IMR-90 (cell line): ENCODE measurements at regions not wholly inside any gene's neighbourhood (a gene's known extent, or its start where the extent isn't known, plus 50 kb on each side); places are given as distances from the start of the nearest gene placed in this dataset.

Experiments
- ATAC-seq: fragments of 200-7000 bp; cut with Tn5 transposase; 2 replicates; pipeline ENCODE4 v1.9.1; 2020; ENCODE audit warnings: low read depth, mild to moderate bottlenecking, moderate library complexity
- BruUV-seq: library from RNA; stranded (reverse); fragments of 400-500 nt; replicated peaks from 2 replicates; lab custom pipeline; 2021; lab: Mats Ljungman, UMichigan
- CTCF ChIA-PET: fragments of 300-600 bp; formaldehyde crosslinking; extraction: SDS; loops from one replicate; lab custom pipeline; 2021; ENCODE audit warnings: antibody characterized with exemption; lab: Yijun Ruan, JAX
- POLR2A ChIA-PET: fragments of 300-600 bp; sonication (Branson Sonifier 250); formaldehyde crosslinking; loops from one replicate; lab custom pipeline; 2022; ENCODE audit warnings: antibody characterized with exemption; ENCODE audit not compliant: unreplicated experiment; lab: Charles Lee
- DNase-seq: peaks from one replicate; pipeline ENCODE4 v3.0.0; 2013
- H2AFZ ChIP-seq: replicated peaks from 2 replicates; pipeline ENCODE3; 2013; ENCODE audit warnings: low read length, mild to moderate bottlenecking; ENCODE audit not compliant: poor library complexity
- H2AK5ac ChIP-seq: 2 replicates; pipeline ENCODE4 v1.6.1; 2013; ENCODE audit warnings: low read depth, low read length, inconsistent platforms
- H2AK9ac ChIP-seq: replicated peaks from 2 replicates; pipeline ENCODE3; 2013; ENCODE audit warnings: mild to moderate bottlenecking, low read depth, low read length, moderate library complexity; ENCODE audit not compliant: poor library complexity
- H2BK120ac ChIP-seq: 2 replicates; pipeline ENCODE4 v1.6.1; 2013; ENCODE audit warnings: low read depth, low read length, inconsistent platforms
- H2BK15ac ChIP-seq: 3 replicates; pipeline ENCODE4 v1.6.1; 2013; ENCODE audit warnings: low read depth, low read length, inconsistent platforms
- H2BK20ac ChIP-seq: 2 replicates; pipeline ENCODE4 v1.6.1; 2013; ENCODE audit warnings: low read depth, mild to moderate bottlenecking, inconsistent platforms, low read length, moderate library complexity
- H2BK5ac ChIP-seq: 2 replicates; pipeline ENCODE4 v1.6.1; 2013; ENCODE audit warnings: mild to moderate bottlenecking, low read depth, low read length, inconsistent platforms; ENCODE audit not compliant: poor library complexity, severe bottlenecking
- H3K14ac ChIP-seq: replicated peaks from 2 replicates; pipeline ENCODE4 v1.6.1; 2013; ENCODE audit warnings: low read depth, low read length, inconsistent platforms
- H3K18ac ChIP-seq: 2 replicates; pipeline ENCODE4 v1.6.1; 2013; ENCODE audit warnings: low read depth, low read length, control low read depth
- H3K23ac ChIP-seq: 2 replicates; pipeline ENCODE4 v1.6.1; 2013; ENCODE audit warnings: low read depth, low read length, inconsistent platforms
- H3K27ac ChIP-seq: 2 replicates; pipeline ENCODE4 v1.5.1; 2013; ENCODE audit warnings: mild to moderate bottlenecking, control low read depth, low read length; ENCODE audit not compliant: insufficient read depth
- H3K27me3 ChIP-seq: 2 replicates; pipeline ENCODE4 v1.6.1; 2013; ENCODE audit warnings: low read length; ENCODE audit not compliant: control insufficient read depth, insufficient read depth
- H3K36me3 ChIP-seq: 2 replicates; pipeline ENCODE4 v1.6.1; 2013; ENCODE audit warnings: low read length, mixed read lengths; ENCODE audit not compliant: control insufficient read depth, insufficient read depth
- H3K4ac ChIP-seq: 2 replicates; pipeline ENCODE4 v1.6.1; 2013; ENCODE audit warnings: low read depth, low read length, inconsistent platforms
- H3K4me1 ChIP-seq: 2 replicates; pipeline ENCODE4 v1.6.1; 2013; ENCODE audit warnings: low read length, mixed read lengths; ENCODE audit not compliant: control insufficient read depth, insufficient read depth
- H3K4me2 ChIP-seq: 2 replicates; pipeline ENCODE4 v1.6.1; 2013; ENCODE audit warnings: low read depth, mild to moderate bottlenecking, control low read depth, low read length, moderate library complexity
- H3K4me3 ChIP-seq: 2 replicates; pipeline ENCODE4 v1.5.1; 2013; ENCODE audit warnings: low read depth, mild to moderate bottlenecking, control low read depth, low read length, moderate library complexity; ENCODE audit not compliant: insufficient read depth
- H3K56ac ChIP-seq: 2 replicates; pipeline ENCODE4 v1.6.1; 2013; ENCODE audit warnings: low read length, inconsistent platforms; ENCODE audit not compliant: insufficient read depth; ENCODE audit errors: extremely low read depth
- H3K79me1 ChIP-seq, 2 experiments: 2 replicates each; pipeline ENCODE4 v1.6.1; 2013; ENCODE audit warnings: low read length in 2 of 2, inconsistent platforms in 1 of 2, low read depth in 1 of 2
- H3K9ac ChIP-seq: 2 replicates; pipeline ENCODE4 v1.6.1; 2013; ENCODE audit warnings: low read depth, low read length, control low read depth
- H3K9me1 ChIP-seq: 2 replicates; pipeline ENCODE4 v1.6.1; 2013; ENCODE audit warnings: low read length, inconsistent platforms; ENCODE audit not compliant: insufficient read depth
- H3K9me3 ChIP-seq: 2 replicates; pipeline ENCODE4 v1.6.1; 2013; ENCODE audit warnings: low read length; ENCODE audit not compliant: control insufficient read depth, insufficient read depth
- H4K20me1 ChIP-seq: 2 replicates; pipeline ENCODE4 v1.6.1; 2013; ENCODE audit warnings: low read length, inconsistent platforms; ENCODE audit not compliant: insufficient read depth
- H4K5ac ChIP-seq: 2 replicates; pipeline ENCODE4 v1.6.1; 2013; ENCODE audit warnings: mild to moderate bottlenecking, low read depth, low read length, control low read depth
- H4K8ac ChIP-seq, 2 experiments: 2 replicates each; pipeline ENCODE4 v1.6.1; 2013; ENCODE audit warnings: low read depth in 2 of 2, low read length in 2 of 2, control low read depth in 1 of 2, inconsistent platforms in 1 of 2
- H4K91ac ChIP-seq: 2 replicates; pipeline ENCODE4 v1.6.1; 2013; ENCODE audit warnings: low read depth, low read length, inconsistent platforms; ENCODE audit not compliant: insufficient read depth
- BHLHE40 ChIP-seq: fragments of 150-350 bp; IDR thresholded peaks from 2 replicates; pipeline ENCODE4 v1.6.1; 2016; ENCODE audit warnings: mild to moderate bottlenecking, low read depth, low read length
- CEBPB ChIP-seq: IDR thresholded peaks from 2 replicates; pipeline ENCODE4 v1.6.1; 2012; ENCODE audit warnings: low read depth, low read length, improper control_type of control experiment
- CHD1 ChIP-seq: IDR thresholded peaks from 2 replicates; pipeline ENCODE4 v1.6.1; 2012; ENCODE audit warnings: low read depth, low read length, improper control_type of control experiment
- FOS ChIP-seq: fragments of 150-350 bp; IDR thresholded peaks from 2 replicates; pipeline ENCODE4 v1.6.1; 2016; ENCODE audit warnings: low read depth, low read length
- MAFK ChIP-seq: IDR thresholded peaks from 2 replicates; pipeline ENCODE4 v1.6.1; 2012; ENCODE audit warnings: low read depth, low read length, improper control_type of control experiment
- MAZ ChIP-seq: IDR thresholded peaks from 2 replicates; pipeline ENCODE4 v1.6.1; 2012; ENCODE audit warnings: low read depth, mild to moderate bottlenecking, low read length, improper control_type of control experiment, moderate library complexity, borderline replicate concordance
- MXI1 ChIP-seq: IDR thresholded peaks from 2 replicates; pipeline ENCODE4 v1.6.1; 2012; ENCODE audit warnings: low read depth, mild to moderate bottlenecking, low read length, moderate library complexity, borderline replicate concordance
- NFE2L2 ChIP-seq: fragments of 150-350 bp; IDR thresholded peaks from 2 replicates; pipeline ENCODE4 v1.6.1; 2016; ENCODE audit warnings: low read depth, mild to moderate bottlenecking, low read length
- POLR2A ChIP-seq: IDR thresholded peaks from 2 replicates; pipeline ENCODE4 v1.6.1; 2012; ENCODE audit warnings: mild to moderate bottlenecking, low read depth, low read length
- RAD21 ChIP-seq: IDR thresholded peaks from 2 replicates; pipeline ENCODE4 v1.6.1; 2012; ENCODE audit warnings: low read length, improper control_type of control experiment
- RCOR1 ChIP-seq: IDR thresholded peaks from 2 replicates; pipeline ENCODE4 v1.6.1; 2012; ENCODE audit warnings: mild to moderate bottlenecking, low read length, improper control_type of control experiment; ENCODE audit not compliant: insufficient replicate concordance
- RFX5 ChIP-seq: IDR thresholded peaks from 2 replicates; pipeline ENCODE4 v1.8.0; 2012; ENCODE audit warnings: low read depth, mild to moderate bottlenecking, low read length, moderate library complexity
- SMC3 ChIP-seq: fragments of 150-350 bp; IDR thresholded peaks from 2 replicates; pipeline ENCODE4 v1.6.1; 2016; ENCODE audit warnings: low read depth, mild to moderate bottlenecking, antibody characterized with exemption, low read length, moderate library complexity
- WGBS, 2 experiments: methylation state at CpG; one replicate each; pipeline versions ENCODE4 v1.1.5 to v1.1.7; 2013; ENCODE audit warnings: missing lambda C conversion rate in 2 of 2; ENCODE audit not compliant: insufficient read length in 1 of 2; ENCODE audit errors: extremely low coverage in 2 of 2; 5-methylcytosine and 5-hydroxymethylcytosine counted together
- dilution Hi-C: fragments of 300-500 bp; cut with HindIII; formaldehyde crosslinking; loops from one replicate; pipeline ENCODE4 v1.14.3; 2018; ENCODE audit warnings: low sequenced_read_pairs; ENCODE audit not compliant: unreplicated experiment
- in situ Hi-C: fragments of 300-500 bp; cut with MboI; formaldehyde crosslinking; loops from 3 replicates; pipeline ENCODE4 v1.14.3; 2019; ENCODE audit warnings: low sequenced_read_pairs, inconsistent platforms, mixed read lengths
- intact Hi-C: fragments of 100-400 bp; cut with micrococcal nuclease; formaldehyde crosslinking; loops from 2 replicates; pipeline ENCODE4 v1.10.0; 2022
- TF ChIP-seq, protein P1 (sequence below): fragments of 150-350 bp; IDR thresholded peaks from 2 replicates; pipeline ENCODE4 v1.6.1; 2016; ENCODE audit warnings: low read depth, mild to moderate bottlenecking, low read length, moderate library complexity, borderline replicate concordance
- TF ChIP-seq, protein P2 (sequence below): fragments of 150-350 bp; IDR thresholded peaks from 2 replicates; pipeline ENCODE4 v1.6.1; 2017; ENCODE audit warnings: mild to moderate bottlenecking, antibody characterized with exemption, low read length, low read depth
- TF ChIP-seq, protein P3 (sequence below): conservative IDR thresholded peaks from 2 replicates; pipeline ENCODE4 v1.5.1; 2012; ENCODE audit warnings: mild to moderate bottlenecking, low read depth, low read length, improper control_type of control experiment

DNA sequence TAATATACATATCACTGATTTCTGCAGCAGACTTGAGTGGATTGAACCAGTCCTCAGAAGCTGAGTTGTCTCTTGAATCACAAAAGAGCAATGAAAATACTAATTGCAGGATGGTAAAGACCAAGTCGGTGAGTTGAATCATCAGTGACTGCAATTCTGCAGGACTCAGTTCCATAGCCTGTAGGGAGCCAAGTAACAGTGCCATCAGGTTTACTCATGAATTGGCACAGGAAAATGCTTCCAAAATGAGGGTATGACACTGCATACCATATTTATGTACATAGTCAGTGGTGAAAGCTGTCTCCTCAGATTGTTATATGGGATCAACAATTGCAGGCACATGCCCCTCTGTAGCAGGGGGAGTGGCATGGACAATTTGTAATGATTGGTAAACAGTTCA is 192.8 kb downstream of the CCNG2 start:
- WGBS, 2 experiments: no CpG with 5 or more reads among the region's 1 CpG
- no peaks in the 10 kb centered on the region for H3K9me3 ChIP-seq
- H2BK5ac ChIP-seq: no peak overlapping the region
- ATAC-seq (no peak), DNase-seq (no peak)
- H3K4me3 ChIP-seq: no peak overlapping the region
- no peaks in the 10 kb centered on the region for H3K36me3 ChIP-seq
- no peak overlapping the region for H3K4ac ChIP-seq
- no peak overlapping the region for H2AFZ ChIP-seq
- POLR2A ChIA-PET: no interaction called here
- TF ChIP-seq RCOR1 (no peak), FOS (no peak), NFE2L2 (no peak), MAZ (no peak), MXI1 (no peak), CEBPB (no peak), MAFK (no peak), RFX5 (no peak), RAD21 (no peak), BHLHE40 (no peak), SMC3 (no peak), POLR2A (no peak), CHD1 (no peak)
- TF ChIP-seq, protein P1, sequence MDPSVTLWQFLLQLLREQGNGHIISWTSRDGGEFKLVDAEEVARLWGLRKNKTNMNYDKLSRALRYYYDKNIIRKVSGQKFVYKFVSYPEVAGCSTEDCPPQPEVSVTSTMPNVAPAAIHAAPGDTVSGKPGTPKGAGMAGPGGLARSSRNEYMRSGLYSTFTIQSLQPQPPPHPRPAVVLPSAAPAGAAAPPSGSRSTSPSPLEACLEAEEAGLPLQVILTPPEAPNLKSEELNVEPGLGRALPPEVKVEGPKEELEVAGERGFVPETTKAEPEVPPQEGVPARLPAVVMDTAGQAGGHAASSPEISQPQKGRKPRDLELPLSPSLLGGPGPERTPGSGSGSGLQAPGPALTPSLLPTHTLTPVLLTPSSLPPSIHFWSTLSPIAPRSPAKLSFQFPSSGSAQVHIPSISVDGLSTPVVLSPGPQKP: no peak
- TF ChIP-seq, protein P2, sequence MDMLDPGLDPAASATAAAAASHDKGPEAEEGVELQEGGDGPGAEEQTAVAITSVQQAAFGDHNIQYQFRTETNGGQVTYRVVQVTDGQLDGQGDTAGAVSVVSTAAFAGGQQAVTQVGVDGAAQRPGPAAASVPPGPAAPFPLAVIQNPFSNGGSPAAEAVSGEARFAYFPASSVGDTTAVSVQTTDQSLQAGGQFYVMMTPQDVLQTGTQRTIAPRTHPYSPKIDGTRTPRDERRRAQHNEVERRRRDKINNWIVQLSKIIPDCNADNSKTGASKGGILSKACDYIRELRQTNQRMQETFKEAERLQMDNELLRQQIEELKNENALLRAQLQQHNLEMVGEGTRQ: no peak
- TF ChIP-seq, protein P3, sequence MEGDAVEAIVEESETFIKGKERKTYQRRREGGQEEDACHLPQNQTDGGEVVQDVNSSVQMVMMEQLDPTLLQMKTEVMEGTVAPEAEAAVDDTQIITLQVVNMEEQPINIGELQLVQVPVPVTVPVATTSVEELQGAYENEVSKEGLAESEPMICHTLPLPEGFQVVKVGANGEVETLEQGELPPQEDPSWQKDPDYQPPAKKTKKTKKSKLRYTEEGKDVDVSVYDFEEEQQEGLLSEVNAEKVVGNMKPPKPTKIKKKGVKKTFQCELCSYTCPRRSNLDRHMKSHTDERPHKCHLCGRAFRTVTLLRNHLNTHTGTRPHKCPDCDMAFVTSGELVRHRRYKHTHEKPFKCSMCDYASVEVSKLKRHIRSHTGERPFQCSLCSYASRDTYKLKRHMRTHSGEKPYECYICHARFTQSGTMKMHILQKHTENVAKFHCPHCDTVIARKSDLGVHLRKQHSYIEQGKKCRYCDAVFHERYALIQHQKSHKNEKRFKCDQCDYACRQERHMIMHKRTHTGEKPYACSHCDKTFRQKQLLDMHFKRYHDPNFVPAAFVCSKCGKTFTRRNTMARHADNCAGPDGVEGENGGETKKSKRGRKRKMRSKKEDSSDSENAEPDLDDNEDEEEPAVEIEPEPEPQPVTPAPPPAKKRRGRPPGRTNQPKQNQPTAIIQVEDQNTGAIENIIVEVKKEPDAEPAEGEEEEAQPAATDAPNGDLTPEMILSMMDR: no peak
- in situ Hi-C loops: no loop called here
- H3K27me3 ChIP-seq: no peaks in the 10 kb centered on the region; the same call in 1 of the 2 replicates
- H2BK120ac ChIP-seq: no peak overlapping the region
- intact Hi-C loops: no loop called here
- no peaks in the 10 kb centered on the region for H3K79me1 ChIP-seq
- H4K5ac ChIP-seq: no peak overlapping the region
- H3K4me1 ChIP-seq: no peaks in the 10 kb centered on the region
- H2BK15ac ChIP-seq: no peak overlapping the region
- H3K23ac ChIP-seq: no peak overlapping the region
- H3K9ac ChIP-seq: no peak overlapping the region
- CTCF ChIA-PET: no interaction called here
- dilution Hi-C loops: no loop called here
- H4K8ac ChIP-seq: no peak overlapping the region
- H3K27ac ChIP-seq: no peak overlapping the region
- no peak overlapping the region for H2AK9ac ChIP-seq
- BruUV-seq: no TSS peak
- no peak overlapping the region for H3K56ac ChIP-seq
- no peak overlapping the region for H2BK20ac ChIP-seq
- no peaks in the 10 kb centered on the region for H4K20me1 ChIP-seq
- no peak overlapping the region for H3K4me2 ChIP-seq
- H3K14ac ChIP-seq: no peak overlapping the region
- no peak overlapping the region for H3K18ac ChIP-seq
- no peak overlapping the region for H4K91ac ChIP-seq
- no peaks in the 10 kb centered on the region for H3K9me1 ChIP-seq
- no peak overlapping the region for H2AK5ac ChIP-seq
